ENCODE measurements at regions not wholly inside any gene's neighbourhood (a gene's known extent, or its start where the extent isn't known, plus 50 kb on each side); places are given as distances from the start of the nearest gene placed in this dataset.

DNA sequence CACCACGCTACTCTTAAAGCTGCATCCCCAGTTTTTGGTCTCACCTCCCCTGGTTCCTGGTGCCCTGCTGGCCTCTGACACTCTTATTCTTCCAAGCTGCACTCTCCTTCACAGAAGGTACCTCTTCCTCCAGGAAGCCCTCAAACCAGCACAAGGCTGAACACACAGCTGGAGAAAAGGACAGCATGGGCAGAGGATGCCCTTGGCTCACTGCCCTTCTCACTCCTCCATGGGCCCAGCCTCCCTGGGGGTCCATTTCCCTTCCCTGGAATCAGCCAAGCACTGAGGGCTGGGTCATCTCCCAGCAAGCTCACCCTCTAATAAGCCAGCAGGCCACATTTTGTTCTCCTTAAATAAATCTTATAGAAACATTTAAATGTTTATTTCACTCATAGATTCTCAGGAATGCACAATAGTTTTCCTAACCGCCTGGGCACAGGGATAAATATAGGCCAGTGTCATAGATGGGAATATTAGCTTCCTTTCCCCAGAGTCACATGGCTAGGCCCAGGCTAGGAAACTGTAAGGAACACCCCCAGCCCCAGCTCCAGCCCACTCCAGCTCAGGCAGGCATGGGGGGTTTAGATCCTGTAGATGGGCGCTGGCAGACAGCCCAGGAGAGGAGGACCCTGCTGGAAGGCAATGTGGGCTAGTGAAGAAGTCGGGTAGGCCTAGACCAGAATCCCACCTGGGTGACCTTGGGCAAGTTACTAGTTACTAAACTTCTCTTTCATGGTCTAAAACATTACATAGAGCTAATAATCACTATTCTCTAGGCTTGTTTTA lies 51.5 kb downstream of the IRAG1 start:
- no peak overlapping the region for H3K4me3 ChIP-seq (replicated peaks; ENCODE audit: low read depth, low read length)
- TF ChIP-seq, protein P1, sequence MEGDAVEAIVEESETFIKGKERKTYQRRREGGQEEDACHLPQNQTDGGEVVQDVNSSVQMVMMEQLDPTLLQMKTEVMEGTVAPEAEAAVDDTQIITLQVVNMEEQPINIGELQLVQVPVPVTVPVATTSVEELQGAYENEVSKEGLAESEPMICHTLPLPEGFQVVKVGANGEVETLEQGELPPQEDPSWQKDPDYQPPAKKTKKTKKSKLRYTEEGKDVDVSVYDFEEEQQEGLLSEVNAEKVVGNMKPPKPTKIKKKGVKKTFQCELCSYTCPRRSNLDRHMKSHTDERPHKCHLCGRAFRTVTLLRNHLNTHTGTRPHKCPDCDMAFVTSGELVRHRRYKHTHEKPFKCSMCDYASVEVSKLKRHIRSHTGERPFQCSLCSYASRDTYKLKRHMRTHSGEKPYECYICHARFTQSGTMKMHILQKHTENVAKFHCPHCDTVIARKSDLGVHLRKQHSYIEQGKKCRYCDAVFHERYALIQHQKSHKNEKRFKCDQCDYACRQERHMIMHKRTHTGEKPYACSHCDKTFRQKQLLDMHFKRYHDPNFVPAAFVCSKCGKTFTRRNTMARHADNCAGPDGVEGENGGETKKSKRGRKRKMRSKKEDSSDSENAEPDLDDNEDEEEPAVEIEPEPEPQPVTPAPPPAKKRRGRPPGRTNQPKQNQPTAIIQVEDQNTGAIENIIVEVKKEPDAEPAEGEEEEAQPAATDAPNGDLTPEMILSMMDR (IDR thresholded peaks at IDR 0.05; ENCODE audit: low read length, missing control alignments) = no peak
- no peak for DNase-seq (ENCODE audit: low read depth)

DNA sequence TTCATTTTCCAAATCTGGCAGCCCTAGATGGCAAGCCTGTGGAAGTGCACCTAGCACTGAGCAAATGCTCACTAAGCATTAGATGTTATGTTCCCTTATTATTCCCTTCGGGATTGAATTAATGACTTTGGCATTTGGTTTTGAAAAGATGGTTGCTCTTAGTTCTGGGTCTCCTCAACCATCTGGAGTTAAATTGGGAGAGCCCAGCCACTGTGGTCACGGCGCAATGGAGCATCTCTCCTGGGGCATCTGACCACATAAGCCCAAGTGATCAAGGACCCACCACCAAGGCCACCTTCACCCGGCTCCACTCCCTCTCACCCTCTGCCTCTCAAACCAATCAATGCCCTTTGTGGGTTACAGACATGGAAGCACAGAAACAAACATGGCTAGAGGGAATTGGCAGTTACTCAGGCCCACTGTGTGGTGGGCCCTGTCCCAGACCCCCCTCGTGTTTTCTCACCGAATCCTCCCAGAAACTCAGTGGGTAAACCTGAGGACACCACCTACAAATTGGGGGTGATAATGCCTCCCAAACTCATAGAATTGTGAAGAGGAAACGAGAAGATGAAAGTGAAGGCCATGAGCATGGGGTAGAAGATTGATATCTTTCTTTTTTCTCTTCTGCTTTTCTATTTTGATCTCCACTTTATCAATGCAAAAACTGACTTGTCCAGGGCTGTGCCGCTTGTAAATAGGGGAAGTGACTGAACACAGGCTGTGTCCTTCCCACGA lies 52.2 kb downstream of the IRAG1 start:
- no peak for DNase-seq (ENCODE audit: low read depth)
- TF ChIP-seq, protein P1 (IDR thresholded peaks at IDR 0.05; ENCODE audit: low read length, missing control alignments) = no peak
- no peak overlapping the region for H3K4me3 ChIP-seq (replicated peaks; ENCODE audit: low read depth, low read length)

DNA sequence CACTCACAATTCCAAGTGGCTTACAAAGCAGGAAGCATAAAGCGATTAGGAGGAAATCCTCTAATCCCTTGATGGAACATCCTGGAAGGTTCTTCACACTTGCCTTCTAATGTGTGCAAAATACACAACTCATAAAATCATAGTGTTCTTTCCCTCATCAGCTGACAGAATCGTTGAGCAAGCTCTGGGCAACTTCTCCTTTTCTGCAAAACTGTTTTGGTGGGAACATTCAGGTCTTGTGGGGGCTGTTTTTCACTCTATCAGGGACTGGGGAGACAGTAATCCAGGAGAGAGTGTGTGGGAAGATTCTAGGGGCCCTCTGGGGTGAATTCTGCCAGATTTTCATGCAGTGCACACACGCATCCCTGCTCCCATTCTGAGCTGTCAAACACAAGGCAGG lies 53.2 kb downstream of the IRAG1 start:
- TF ChIP-seq, protein P1 (IDR thresholded peaks at IDR 0.05; ENCODE audit: low read length, missing control alignments) = no peak
- H3K4me3 ChIP-seq (replicated peaks; ENCODE audit: low read depth, low read length) = no peak overlapping the region
- DNase-seq (ENCODE audit: low read depth) = no peak

DNA sequence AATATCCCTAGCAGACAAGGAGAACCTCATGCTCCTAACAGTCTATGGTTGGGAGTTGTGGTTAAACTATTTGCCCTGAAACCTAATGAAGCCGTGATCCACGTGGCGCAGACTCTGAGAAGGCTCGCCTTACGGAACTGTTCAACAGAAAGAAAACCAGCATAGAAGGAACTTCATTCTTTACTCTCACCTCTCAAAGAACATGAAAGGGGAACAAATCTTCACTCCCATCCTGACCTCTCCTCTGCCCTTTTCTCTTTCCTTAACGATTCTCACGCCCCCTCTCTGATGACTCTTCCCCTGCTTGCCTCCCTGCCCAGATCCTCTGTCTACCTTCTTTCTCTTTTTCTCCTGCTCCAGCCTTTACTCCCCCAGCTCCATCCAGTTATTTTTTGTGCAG lies 54.2 kb downstream of the IRAG1 start:
- TF ChIP-seq, protein P1 (IDR thresholded peaks at IDR 0.05; ENCODE audit: low read length, missing control alignments) = no peak
- no peak for DNase-seq (ENCODE audit: low read depth)
- no peak overlapping the region for H3K4me3 ChIP-seq (replicated peaks; ENCODE audit: low read depth, low read length)

DNA sequence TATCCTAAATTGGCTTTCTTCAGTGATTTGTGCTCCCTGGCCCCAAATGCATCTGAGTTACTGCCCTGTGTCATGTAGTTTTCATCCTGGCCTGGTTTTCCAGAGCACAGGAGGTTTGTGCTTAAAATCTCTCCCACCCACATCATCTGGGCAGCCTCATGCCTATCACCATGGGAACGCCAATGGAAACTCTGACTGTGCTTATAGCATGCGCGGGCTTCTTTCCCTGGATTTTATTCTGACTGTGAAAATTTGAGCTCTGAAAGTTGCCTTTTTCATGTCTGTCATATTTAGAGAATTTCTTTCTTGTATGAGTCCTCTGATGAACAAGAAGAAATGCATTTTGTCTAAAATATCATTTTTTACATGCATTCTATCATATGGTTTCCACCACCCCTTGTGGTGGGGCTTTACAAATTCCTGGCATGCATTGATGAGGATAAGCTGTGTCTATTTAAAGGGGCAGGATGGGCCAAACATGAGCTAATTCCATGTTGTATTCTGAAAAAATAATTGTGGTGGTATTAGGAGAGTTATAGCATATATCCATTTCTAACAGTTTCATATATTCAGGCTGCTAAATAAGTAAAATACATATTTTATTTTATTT lies 55.1 kb downstream of the IRAG1 start:
- no peak overlapping the region for H3K4me3 ChIP-seq (replicated peaks; ENCODE audit: low read depth, low read length)
- TF ChIP-seq, protein P1 (IDR thresholded peaks at IDR 0.05; ENCODE audit: low read length, missing control alignments) = no peak
- DNase-seq (ENCODE audit: low read depth) = peak; percentile 53

DNA sequence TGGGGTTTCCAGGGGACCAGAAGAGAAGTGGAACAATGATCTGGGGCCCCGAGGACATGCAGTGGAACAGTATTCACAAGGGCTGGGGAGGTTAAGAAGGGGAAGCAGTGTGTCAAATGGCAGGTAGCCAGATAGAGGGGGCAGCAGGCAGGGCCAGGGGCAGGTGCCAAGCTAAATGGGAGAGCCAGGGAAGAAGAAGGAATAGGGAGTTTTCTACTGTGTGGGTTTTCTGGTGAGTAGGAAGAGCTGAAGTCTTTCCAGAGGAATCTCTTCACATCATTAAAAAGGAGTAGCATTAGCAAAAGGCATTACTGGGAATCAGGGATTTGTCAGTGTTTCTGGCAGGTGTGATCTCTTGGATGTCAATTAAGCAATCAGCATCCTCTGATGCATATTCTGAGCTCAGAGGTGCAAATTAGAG lies 55.8 kb downstream of the IRAG1 start:
- no peak overlapping the region for H3K4me3 ChIP-seq (replicated peaks; ENCODE audit: low read depth, low read length)
- no peak for DNase-seq (ENCODE audit: low read depth)
- TF ChIP-seq, protein P1 (IDR thresholded peaks at IDR 0.05; ENCODE audit: low read length, missing control alignments) = no peak

All from fibroblast of pulmonary artery (primary cell).